ENCODE measurements at regions not wholly inside any gene's neighbourhood (a gene's known extent, or its start where the extent isn't known, plus 50 kb on each side); places are given as distances from the start of the nearest gene placed in this dataset.

GRCh38 chr12:131258398-131258797, 304.7 kb downstream of the ADGRD1 start:
- H3K9me3 ChIP-seq = no peaks in the 10 kb centered on the region
- H3K27me3 ChIP-seq = no peaks in the 10 kb centered on the region
- H3K4me1 ChIP-seq = no peaks in the 10 kb centered on the region
- intact Hi-C loops (cut with DNase I) = no loop called here
- no peaks in the 10 kb centered on the region for H3K36me3 ChIP-seq
- DNase-seq = no peak
- no peak overlapping the region for H3K4me3 ChIP-seq
- no peak overlapping the region for H3K27ac ChIP-seq
- no peak for TF ChIP-seq CTCF (IDR thresholded peaks at IDR 0.05)
- no peak for ATAC-seq

GRCh38 chr12:131260251-131260905, 306.7 kb downstream of the ADGRD1 start:
- H3K36me3 ChIP-seq = no peaks in the 10 kb centered on the region
- no peaks in the 10 kb centered on the region for H3K4me1 ChIP-seq
- no peak for ATAC-seq
- H3K27me3 ChIP-seq = no peaks in the 10 kb centered on the region
- H3K9me3 ChIP-seq = no peaks in the 10 kb centered on the region
- no peak overlapping the region for H3K4me3 ChIP-seq
- no peak for TF ChIP-seq CTCF (IDR thresholded peaks at IDR 0.05)
- intact Hi-C loops (cut with DNase I) = no loop called here
- no peak overlapping the region for H3K27ac ChIP-seq
- no peak for DNase-seq

GRCh38 chr12:131260954-131261353, 307.2 kb downstream of the ADGRD1 start:
- no peak for DNase-seq
- Histone ChIP-seq H3K9me3 (no peaks in the 10 kb centered on the region), H3K27ac (no peak overlapping the region), H3K36me3 (no peaks in the 10 kb centered on the region), H3K27me3 (no peaks in the 10 kb centered on the region), H3K4me3 (no peak overlapping the region), H3K4me1 (no peaks in the 10 kb centered on the region)
- no peak for ATAC-seq
- TF ChIP-seq CTCF (IDR thresholded peaks at IDR 0.05) = no peak
- intact Hi-C loops (cut with DNase I) = no loop called here

- Histone ChIP-seq H3K4me3 (no peak overlapping the region), H3K27me3 (no peaks in the 10 kb centered on the region), H3K27ac (no peak overlapping the region), H3K9me3 (no peaks in the 10 kb centered on the region), H3K4me1 (no peaks in the 10 kb centered on the region), H3K36me3 (no peaks in the 10 kb centered on the region)
- intact Hi-C loops (cut with DNase I) = no loop called here
- ATAC-seq (no peak), DNase-seq (no peak)
- TF ChIP-seq CTCF (IDR thresholded peaks at IDR 0.05) = no peak
Observed at GRCh38 chr12:131261906-131262305, 308.2 kb downstream of the ADGRD1 start.

GRCh38 chr12:131263626-131264025, 309.9 kb downstream of the ADGRD1 start:
- H3K4me3 ChIP-seq = no peak overlapping the region
- no peak overlapping the region for H3K27ac ChIP-seq
- intact Hi-C loops (cut with DNase I) = no loop called here
- DNase-seq (no peak), ATAC-seq (no peak)
- H3K36me3 ChIP-seq = no peaks in the 10 kb centered on the region
- no peak for TF ChIP-seq CTCF (IDR thresholded peaks at IDR 0.05)
- H3K4me1 ChIP-seq = no peaks in the 10 kb centered on the region
- no peaks in the 10 kb centered on the region for H3K9me3 ChIP-seq
- no peaks in the 10 kb centered on the region for H3K27me3 ChIP-seq

GRCh38 chr12:131264635-131265034, 310.9 kb downstream of the ADGRD1 start:
- Histone ChIP-seq H3K9me3 (no peaks in the 10 kb centered on the region), H3K4me1 (no peaks in the 10 kb centered on the region), H3K27ac (no peak overlapping the region), H3K4me3 (no peak overlapping the region), H3K36me3 (no peaks in the 10 kb centered on the region), H3K27me3 (no peaks in the 10 kb centered on the region)
- ATAC-seq = peak; percentile 54
- DNase-seq = no peak
- intact Hi-C loops (cut with DNase I) = no loop called here
- no peak for TF ChIP-seq CTCF (IDR thresholded peaks at IDR 0.05)
